Activated CD8-positive, alpha-beta memory T cell treated with anti-CD3 and anti-CD28 coated beads, Interleukin-2, amount 50 U/mL, for 1 hour (primary cell): ENCODE measurements at regions not wholly inside any gene's neighbourhood (a gene's known extent, or its start where the extent isn't known, plus 50 kb on each side); places are given as distances from the start of the nearest gene placed in this dataset.

Source experiments
- DNase-seq: peaks from one replicate; pipeline ENCODE4 v3.0.0-alpha.2; 2020; ENCODE audit errors: extremely low read depth

DNA sequence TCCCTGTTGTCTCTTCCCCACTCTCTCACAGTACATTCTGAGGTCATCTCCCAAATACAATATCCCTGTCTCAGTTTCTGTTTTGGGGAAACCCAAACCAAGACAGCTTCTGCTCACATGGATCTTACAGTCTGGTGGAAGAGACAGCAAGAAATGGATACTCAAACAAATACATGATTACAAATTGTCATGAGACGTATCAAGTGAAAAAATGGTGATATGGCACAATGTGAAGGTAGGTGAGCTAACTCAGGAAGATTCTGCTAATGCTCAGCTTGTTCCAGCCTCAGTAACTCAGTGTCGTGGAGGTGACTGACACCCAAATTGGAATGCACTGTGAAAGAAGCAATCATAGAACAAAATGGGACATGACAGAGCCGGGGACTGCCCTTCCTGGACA is 68.3 kb downstream of the CHST1 start:
- DNase-seq = no peak

DNA sequence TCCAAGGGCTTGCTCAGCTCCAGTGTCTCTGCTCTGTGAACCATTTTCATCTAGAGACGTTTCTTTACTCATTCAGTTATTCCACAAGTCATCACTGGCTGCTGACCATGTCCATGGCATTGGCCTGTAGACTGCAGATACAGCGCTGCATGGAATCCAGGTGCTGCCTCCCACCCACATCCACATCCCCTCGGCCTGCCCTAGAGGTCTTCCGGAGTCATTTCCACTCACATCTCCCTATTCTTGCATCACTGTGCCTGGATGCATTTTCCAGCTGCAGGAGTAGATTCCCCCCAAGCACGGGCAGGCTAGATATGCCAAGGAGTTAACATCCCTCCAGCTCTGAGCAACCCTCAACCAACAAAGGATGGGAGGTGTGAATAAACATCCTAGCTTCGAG is 68.9 kb downstream of the CHST1 start:
- DNase-seq = no peak

DNA sequence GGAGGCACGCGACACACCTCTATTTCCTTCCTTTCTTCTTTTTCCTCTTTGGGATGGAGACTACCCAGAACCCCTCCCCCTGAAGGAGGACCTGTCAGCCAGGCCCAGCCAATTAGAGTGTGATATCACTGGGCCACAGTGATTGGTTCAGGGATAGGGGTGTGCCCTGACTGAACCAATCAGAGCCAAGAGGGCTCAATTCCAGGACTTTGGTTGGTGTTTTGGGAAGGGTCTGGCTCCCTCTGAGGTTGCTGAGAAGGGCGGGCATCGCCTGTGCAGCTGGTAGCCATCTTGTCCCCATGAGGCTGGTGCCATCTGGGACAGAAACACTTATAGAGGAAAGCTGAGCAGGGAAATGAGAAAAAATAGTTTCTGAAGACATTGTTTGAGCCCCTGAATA is 71.4 kb downstream of the CHST1 start:
- DNase-seq = no peak

DNA sequence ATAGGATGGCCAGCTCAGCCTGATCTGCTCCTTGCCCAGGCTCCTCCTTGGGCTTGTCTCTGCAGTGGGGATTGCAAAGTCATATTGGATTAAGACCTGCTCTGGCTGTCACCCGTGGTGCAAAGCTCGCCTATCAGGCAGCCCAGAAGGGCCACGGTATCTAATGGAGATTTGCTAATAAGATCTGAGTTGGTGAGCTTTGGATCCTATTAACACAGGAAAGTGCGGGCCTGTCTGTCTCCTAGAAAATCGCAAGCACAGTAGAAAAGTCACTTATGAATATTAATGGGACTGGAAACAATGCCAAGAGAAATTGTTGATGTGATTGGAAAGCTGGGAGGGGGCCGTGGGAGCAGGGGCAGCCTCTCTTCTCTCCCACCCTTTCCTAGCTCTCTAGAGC is 72.8 kb downstream of the CHST1 start:
- DNase-seq = no peak

DNA sequence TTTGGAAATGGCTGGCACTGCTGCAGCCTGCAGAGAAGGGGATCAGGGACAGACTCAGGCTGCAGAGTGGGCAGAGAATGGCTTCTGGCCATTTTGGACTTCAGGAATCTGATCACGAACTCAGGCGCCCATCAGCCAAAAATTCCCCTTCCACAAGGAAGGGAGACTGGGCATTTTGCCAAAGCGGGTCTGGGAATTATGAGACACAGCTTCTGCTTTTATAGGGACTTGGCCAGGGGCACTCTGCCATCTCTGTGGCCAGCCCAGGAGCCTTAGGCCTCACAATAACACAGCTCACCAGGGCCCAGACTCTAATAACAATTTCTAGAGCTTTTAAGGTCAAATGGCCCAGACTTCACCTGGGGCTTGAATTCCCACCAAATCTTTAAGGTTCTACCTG is 74.7 kb downstream of the CHST1 start:
- no peak for DNase-seq

DNA sequence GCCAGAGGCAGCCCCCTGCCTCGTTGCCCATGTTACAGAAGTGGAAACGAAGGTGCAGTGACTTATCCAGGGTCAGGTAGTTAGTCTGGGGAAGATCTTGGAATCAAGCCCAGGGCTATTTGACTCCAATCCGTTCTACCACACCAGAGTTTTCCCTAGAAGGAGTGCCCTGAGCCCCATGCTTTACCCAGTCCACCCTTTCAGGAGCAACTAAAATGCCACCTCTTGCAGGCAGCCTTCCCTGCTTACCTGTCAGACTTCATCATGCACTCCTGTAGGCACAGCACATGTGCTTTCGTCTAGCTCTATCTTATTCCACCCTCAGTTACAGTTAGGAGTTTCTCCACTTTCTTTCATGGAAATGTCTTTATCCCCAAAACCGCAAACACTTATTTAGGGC is 80.2 kb downstream of the CHST1 start:
- no peak for DNase-seq

DNA sequence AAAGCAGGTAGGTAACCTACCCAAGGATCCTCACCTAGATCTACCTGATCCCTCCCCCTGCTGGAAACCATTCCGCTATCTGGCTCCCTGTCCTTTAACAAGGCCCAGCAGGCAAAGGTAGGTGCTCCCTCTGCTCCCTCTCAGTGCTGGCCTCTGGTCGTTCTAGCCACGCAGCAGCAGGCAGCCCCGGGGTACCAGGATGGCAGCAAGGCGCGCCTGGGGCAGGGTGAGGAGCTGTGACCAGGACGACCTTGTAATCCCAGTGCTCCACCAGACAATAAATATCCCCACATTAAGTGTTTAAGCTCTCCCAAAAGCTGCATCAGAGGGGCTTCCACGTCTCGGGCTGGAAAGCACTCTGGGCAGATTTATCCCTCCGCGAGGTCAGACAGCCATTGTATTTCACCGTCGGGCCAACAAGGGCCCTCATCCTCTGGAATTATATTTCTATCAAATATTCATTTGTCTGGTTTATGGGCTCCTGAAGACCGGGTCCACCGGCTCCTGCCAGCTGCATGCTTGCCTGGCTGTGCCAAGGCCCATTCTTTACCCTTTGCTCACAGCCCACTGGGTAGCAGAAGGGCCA is 81.3 kb downstream of the CHST1 start:
- DNase-seq = no peak

DNA sequence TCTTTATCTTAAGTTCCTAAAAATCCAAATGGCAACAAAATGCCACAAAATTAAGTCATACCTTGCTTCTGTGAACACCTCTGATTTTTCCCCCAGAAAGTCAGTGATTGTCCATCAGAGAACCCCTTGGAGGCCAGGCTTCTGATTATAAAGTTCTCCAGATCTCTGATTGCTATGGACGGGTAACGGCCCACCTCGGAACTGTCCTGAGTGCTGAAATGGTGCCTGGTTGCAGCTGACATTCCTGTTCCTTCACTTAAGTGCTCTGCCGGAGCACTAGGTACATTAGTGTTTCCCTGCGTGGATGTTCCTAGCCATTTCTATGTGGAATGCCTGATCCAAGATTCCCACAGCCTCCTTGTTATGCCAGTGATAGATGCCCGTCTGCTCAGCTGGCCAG is 85.0 kb downstream of the CHST1 start:
- no peak for DNase-seq

DNA sequence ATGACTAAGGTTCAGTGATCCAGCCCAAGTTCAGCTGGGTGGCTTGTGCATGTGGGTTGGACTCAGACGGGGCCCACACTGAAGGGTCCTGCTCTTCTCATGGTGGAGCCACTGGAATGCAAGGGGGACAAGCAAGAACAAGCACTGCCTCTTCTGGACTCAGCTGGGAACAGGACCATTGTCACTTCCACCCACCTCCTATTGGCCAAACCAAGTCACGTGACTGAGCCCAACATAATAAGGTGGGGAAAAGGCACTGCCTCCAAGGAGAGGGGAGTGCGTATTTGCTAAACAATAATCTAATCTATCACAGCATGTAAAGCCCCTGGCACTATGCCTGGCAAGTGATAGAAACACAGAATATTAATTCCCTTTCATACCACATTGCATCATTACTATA is 87.1 kb downstream of the CHST1 start:
- no peak for DNase-seq

DNA sequence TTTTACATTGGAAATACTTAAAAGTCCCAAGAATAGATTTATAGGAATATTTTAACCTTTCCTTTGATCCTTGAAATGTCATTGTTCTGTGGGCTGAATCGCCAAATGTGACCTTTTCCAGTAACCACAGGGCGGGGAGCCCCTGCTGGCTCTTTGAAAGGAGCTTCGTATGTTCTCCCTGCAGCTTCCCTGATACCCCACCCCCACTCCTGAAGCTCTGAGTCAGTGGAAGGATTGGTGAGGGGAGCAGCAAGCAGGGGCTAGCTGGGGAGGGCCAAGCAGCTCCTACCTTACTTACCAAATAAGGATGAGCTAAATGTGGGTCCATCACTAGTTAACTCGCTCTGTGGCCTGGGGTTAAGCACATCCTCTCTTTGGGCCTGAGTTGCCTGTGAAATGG is 87.7 kb downstream of the CHST1 start:
- DNase-seq = no peak

DNA sequence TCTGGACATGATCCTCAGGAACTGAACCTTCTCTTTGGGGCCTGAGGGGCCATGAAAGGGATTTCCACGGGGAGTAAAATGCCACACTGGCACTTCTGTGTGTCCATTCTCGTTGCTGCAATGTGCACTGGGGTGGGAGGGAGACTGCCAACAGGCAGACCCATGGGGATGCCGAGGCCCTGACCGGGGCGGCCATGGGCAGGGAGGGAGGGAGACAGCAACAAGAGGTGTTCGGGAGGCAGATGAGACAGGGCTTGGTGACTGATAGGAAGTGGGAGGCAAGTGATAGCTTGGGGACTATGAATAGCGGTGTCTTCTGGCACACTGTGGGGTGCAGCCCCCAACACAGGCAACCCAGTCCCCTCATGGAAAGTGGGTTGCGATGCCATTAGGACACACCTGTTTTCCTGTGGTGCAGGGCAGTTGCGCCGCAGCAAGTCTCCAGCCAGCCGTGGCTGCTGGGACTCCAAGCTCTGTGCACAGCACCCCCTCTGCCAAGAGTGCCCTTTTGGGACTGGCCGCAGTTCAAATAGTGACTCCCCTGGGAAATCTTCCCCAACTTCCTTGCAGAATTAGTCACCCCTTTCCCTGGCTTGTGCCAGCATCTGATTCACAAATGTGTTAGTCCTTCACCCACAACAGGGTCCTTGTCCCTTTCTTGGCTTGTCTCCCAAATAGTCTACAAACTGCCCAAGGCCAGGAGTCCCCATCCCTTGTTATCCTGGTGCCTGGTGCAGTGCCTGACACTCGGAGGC is 88.8 kb downstream of the CHST1 start:
- no peak for DNase-seq

DNA sequence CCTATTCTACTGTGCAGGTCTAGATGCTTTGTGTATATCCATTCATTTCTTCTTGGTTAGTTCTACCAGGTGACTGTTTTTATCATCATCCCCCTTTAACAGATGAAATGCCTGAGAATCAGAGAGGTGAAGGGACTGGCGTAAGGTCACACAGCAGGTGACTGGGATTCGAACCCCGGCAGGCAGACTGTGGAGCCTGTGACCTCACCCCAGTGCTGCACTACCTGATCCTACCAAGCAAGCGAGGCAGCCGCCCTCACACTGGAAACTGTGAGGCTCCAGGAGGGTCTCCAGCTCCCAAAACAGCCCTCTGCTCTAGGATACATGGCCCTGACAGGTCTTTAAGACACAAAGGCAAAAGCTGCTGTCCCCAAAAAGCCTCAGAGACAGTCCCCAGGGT is 91.7 kb downstream of the CHST1 start:
- no peak for DNase-seq

DNA sequence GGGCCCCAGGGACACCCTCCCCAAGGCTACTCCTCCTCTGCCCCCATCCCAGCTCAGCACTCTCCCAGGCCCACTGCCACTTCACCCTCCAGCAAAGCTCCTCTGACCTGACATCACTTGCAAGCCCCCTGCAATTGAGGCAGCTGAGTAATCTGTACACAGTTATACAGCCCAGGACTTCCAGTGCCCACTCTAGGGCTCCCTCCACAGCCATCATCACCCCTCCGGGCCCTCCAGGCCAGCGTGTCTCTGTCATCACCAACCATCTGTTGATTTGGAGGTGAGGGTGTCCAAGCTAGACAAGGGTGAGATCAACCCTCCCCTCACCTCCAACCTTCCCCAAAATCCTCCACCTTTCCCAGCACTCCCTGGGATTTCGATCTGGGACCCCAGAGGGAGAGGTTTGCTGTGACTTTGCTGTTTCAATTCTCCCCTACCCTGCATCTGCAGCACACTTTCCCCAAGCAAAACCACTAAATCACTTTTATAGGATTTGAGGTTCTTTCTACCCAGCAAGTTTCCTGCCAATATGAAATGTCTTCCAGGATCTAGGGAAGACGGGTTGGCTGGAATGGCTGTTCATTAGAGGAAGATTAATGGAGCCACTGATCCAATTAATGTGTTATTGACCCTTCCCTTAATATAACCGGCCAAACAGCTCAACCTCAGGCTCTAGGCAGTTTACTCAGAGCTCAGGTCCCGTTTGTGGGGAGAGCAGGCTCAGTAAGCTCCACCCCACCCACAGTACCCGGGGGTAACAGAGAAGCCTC is 92.9 kb downstream of the CHST1 start:
- no peak for DNase-seq

DNA sequence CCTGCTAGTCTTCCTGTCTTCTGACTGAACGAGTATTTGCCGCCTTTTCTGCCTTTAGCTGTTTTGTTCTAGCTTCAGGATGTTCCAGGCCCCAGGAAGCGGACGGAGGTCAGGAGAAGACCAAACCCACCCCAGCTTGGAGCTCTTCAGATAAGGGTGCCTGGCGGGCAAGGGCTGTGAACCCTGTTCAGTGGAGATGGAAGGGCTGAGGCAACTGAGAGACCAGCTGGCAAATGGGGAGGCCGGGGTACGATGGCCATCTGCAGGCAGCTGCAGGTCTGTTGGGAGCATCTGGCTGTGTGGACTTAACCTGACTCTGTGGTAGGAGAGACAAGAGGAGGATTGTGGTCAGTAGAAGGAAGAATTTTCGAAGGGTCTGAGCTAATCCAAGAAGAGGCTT is 95.6 kb downstream of the CHST1 start:
- no peak for DNase-seq

DNA sequence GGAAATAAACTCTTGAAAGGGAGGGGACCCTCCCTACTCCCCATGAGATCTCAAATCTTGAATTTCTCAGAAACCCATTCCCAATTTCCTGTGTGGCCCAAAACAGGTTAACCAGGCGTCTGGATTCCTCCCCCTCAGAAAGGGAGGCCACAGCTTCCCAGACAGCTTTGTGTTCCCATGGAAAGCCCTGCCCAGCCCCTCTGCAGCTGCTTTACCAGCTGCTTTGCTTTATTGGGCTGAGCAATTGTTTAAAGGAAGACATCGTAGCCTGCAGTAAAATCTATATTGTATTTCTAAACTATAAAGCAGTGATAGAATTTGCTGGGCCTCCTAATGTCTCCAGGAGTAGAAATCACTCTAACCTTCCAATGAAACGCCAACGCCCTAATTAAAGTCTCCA is 97.4 kb downstream of the CHST1 start:
- DNase-seq = no peak

DNA sequence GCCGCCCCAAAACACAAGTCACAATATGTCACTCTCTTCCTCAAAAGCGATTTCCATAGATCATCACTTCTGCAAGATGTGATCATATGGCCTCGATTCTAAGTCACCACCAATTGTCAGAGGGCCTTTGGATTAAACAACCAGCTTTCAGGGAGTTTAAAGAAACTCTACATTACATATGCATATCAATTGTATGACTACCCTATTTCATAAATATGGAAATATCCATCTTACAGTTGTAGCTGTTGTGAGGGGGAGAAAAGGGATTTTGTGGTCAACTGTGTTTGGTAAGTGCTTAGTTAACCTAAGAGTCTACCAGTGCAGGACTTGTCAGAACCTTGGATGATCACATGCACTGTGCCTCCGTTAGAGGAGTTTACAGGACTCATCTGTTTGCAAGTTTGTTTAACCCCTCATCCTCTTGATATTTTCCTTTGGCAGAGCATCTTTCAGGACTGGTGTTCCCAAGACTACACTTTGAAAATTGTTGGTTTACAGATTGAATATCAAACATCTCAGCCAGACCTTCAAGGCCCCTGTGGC is 99.9 kb downstream of the CHST1 start:
- no peak for DNase-seq

DNA sequence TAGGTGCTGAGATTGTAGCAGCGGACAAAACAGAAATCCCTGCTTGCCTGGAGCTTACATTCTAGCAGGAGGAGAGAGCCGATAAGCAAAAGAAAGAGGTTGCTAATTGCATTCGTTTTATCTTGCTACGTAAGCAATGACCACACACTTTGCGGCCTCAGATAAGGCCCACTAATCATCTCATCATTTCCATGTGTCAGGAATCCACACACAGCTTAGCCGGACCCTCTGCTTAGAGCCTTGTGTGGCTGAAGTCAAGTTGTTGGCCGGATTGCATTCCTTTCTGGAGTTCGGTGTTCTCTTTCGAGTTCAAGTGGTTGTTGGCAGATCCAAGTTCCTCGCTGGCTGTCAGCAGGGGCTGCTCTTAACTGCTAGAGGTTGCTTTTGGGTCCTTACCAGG is 101.6 kb downstream of the CHST1 start:
- DNase-seq = no peak

DNA sequence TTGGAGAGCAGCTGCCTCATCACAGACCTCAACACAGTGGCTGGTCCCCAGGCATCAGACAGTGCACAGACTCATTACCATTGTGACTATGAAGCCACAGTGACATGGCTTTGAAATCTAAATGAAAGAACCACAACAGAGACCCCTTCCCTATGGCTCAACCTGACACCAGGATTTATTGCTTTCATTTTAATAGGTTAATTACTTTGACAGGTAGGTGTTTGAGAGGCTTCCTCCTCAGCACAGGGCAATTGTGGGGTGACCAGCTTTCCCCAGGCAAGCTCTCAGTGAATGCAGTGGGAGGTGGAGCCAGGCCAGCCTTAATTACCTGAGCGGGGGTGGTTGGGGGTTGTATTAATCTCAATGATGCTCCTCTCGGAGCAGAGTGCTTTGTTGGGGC is 102.3 kb downstream of the CHST1 start:
- no peak for DNase-seq

DNA sequence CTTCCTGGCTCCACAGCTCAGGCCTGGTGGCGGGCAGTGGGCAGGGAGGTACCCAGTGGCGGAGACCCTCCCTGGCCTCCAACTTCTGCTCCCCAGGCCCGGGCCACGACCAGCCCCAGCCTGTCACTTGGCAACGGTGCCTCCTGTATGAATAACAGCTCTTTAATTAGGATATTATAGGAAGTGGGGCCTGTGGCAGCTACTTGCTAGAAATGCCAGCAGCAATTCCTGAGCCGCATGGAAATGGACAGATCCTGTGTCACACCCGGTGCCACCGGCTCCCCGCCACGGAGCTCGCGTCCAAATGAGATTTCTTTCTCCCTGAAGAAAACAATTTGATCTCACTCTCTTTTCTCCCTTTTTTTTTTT is 104.5 kb downstream of the CHST1 start:
- DNase-seq = no peak

DNA sequence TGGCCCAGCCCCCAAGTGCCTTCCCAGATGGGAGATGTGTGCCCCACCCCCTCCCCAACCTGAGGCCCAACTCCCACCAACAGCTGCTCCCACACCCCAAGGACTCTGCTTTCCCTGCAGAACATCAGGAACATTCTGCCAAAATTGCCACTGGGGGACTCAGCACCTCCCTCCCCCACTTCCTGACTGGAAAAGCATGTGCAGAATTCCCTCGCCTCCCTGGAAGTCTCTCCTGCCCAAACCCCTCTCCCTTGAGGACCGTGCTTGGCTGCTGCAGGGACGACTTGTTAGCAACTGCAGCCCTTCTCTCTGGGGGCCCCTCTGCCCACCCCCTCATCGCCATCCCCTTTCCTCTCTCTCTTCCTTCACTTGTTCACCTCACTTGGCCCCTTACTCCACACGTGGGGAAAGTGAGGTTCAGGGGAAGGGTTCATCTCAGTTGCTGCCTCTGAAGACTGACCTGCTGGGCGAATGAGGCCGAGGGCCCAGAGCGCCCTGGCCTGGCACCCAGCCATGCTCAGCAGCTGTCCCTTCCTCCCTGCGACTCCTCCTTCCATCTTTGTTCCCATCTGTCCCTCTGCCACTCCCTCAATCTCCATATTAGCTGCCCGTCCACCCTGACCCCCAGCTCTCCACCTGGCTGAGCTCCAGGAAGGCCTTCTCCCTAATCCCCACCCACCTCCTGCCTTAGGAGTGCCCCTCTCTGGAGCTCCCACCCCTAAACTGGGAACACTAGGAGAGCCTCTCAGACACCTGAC is 105.1 kb downstream of the CHST1 start:
- DNase-seq = no peak

DNA sequence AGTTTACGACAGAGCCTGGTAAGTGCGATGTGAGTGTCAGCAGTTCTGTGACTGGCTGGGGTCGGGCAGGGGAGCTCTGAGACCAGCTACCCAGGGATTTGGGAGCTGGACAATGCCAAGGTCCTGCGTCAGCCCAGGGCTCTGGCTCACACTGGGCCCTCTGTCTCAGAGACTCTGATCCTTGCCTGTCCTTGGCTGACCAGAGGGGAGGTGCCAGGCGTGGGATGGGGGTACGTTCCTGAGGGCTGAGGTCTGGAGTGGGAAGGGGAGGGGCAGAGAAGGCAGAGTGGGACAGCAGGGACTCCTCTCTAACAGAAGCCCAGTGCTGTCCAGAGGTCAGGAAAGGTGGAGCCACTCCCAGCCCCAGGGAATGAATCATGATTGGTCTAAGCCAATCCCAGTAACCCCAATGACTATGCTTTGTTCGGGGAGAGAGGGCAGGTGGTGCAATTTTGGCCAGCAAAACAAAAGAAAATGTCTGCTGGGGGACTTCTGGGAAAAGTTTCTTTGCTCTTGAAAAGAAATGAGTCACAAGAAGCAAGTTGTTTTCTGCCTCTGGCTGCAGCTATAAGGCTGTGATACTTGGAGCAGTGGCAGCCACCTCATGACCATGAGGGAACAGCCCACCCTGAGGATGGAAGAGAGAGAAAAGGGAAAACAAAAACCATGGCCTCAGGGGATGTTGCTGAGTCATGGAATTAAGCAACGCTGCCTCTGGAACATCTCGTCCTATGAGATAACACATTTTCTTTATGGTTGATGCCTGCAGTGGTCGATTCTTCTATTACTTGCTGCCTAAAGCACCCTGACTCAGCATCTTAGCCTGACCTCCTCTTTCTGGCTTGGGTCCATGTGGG is 108.3 kb downstream of the CHST1 start:
- no peak for DNase-seq
